RWPE2 (cell line): ENCODE measurements at regions not wholly inside any gene's neighbourhood (a gene's known extent, or its start where the extent isn't known, plus 50 kb on each side); places are given as distances from the start of the nearest gene placed in this dataset.
"Not testable (repeated sequence)": the region's sequence is repeated elsewhere in the genome, so short reads cannot be mapped to it uniquely, and the experiment has no call there.

Source experiments
- ATAC-seq: fragments of 200-7000 bp; cut with Tn5 transposase; 3 replicates; pipeline ENCODE4 v1.9.1; 2021; ENCODE audit warnings: low read depth
- DNase-seq: peaks from one replicate; pipeline ENCODE4 v3.0.0-alpha.2; 2020; ENCODE audit warnings: low spot score
- H3K27ac ChIP-seq: fragments of 450-650 bp; 2 replicates; pipeline ENCODE4 v1.5.1; 2017; ENCODE audit warnings: mild to moderate bottlenecking; ENCODE audit not compliant: poor library complexity, severe bottlenecking
- H3K27me3 ChIP-seq: fragments of 250-450 bp; sonication (Bioruptor Pico); 2 replicates; pipeline ENCODE4 v1.5.1; 2021; ENCODE audit warnings: mild to moderate bottlenecking, moderate library complexity; ENCODE audit not compliant: insufficient read depth, poor library complexity, severe bottlenecking
- H3K36me3 ChIP-seq: fragments of 250-450 bp; sonication (Bioruptor Pico); 2 replicates; pipeline ENCODE4 v1.5.1; 2020; ENCODE audit warnings: low read depth, mild to moderate bottlenecking, moderate library complexity
- H3K4me1 ChIP-seq: fragments of 250-450 bp; sonication (Bioruptor Pico); 2 replicates; pipeline ENCODE4 v1.5.1; 2021; ENCODE audit warnings: mild to moderate bottlenecking, moderate library complexity; ENCODE audit not compliant: insufficient read depth, poor library complexity, severe bottlenecking
- H3K4me3 ChIP-seq: fragments of 250-450 bp; sonication (Bioruptor Pico); 2 replicates; pipeline ENCODE4 v1.5.1; 2021; ENCODE audit warnings: mild to moderate bottlenecking, moderate library complexity; ENCODE audit not compliant: severe bottlenecking
- H3K9me3 ChIP-seq: fragments of 250-450 bp; sonication (Bioruptor Pico); 2 replicates; pipeline ENCODE4 v1.5.1; 2021; ENCODE audit warnings: mild to moderate bottlenecking, moderate library complexity; ENCODE audit not compliant: severe bottlenecking
- CTCF ChIP-seq: fragments of 450-650 bp; IDR thresholded peaks from one replicate; pipeline ENCODE4 v1.5.1; 2017; ENCODE audit warnings: mild to moderate bottlenecking, moderate library complexity; ENCODE audit not compliant: poor library complexity, severe bottlenecking

- ATAC-seq (no peak), DNase-seq (no peak)
- no peak overlapping the region for H3K27ac ChIP-seq
- H3K9me3 ChIP-seq, result no peaks in the 10 kb centered on the region
- H3K4me1 ChIP-seq, result no peaks in the 10 kb centered on the region
- H3K36me3 ChIP-seq, result no peaks in the 10 kb centered on the region
- no peaks in the 10 kb centered on the region for H3K27me3 ChIP-seq
- no peak for TF ChIP-seq CTCF
- H3K4me3 ChIP-seq, result no peak overlapping the region
Measured at GRCh38 chr5:15284706-15285105, 215.3 kb upstream of the FBXL7 start.

GRCh38 chr5:15283076-15283475 is 216.9 kb upstream of the FBXL7 start:
- H3K9me3 ChIP-seq, result no peaks in the 10 kb centered on the region
- H3K27ac ChIP-seq, result no peak overlapping the region
- ATAC-seq (no peak), DNase-seq (no peak)
- H3K36me3 ChIP-seq, result no peaks in the 10 kb centered on the region
- H3K4me3 ChIP-seq, result no peak overlapping the region
- H3K27me3 ChIP-seq, result no peaks in the 10 kb centered on the region
- H3K4me1 ChIP-seq, result no peaks in the 10 kb centered on the region
- TF ChIP-seq CTCF, result no peak

GRCh38 chr5:15282611-15283010 is 217.4 kb upstream of the FBXL7 start:
- H3K36me3 ChIP-seq, result no peaks in the 10 kb centered on the region
- no peaks in the 10 kb centered on the region for H3K4me1 ChIP-seq
- no peak overlapping the region for H3K4me3 ChIP-seq
- H3K27ac ChIP-seq, result no peak overlapping the region
- ATAC-seq (no peak), DNase-seq (no peak)
- no peaks in the 10 kb centered on the region for H3K27me3 ChIP-seq
- TF ChIP-seq CTCF, result no peak
- H3K9me3 ChIP-seq, result no peaks in the 10 kb centered on the region

GRCh38 chr5:15271596-15271995 is 228.4 kb upstream of the FBXL7 start:
- not testable (repeated sequence) for H3K4me1 ChIP-seq, H3K9me3 ChIP-seq, H3K4me3 ChIP-seq, H3K27ac ChIP-seq, ATAC-seq, H3K36me3 ChIP-seq, DNase-seq, H3K27me3 ChIP-seq

GRCh38 chr5:15267966-15268365 is 232.0 kb upstream of the FBXL7 start:
- Histone ChIP-seq H3K36me3 (no peaks in the 10 kb centered on the region), H3K4me3 (no peak overlapping the region), H3K27ac (no peak overlapping the region), H3K9me3 (no peaks in the 10 kb centered on the region), H3K4me1 (no peaks in the 10 kb centered on the region), H3K27me3 (no peaks in the 10 kb centered on the region)
- no peak for TF ChIP-seq CTCF
- no peak for ATAC-seq
- no peak for DNase-seq

GRCh38 chr5:15266841-15267240 is 233.1 kb upstream of the FBXL7 start:
- TF ChIP-seq CTCF, result no peak
- no peak for ATAC-seq

More at GRCh38 chr5:15266841-15267240, 233.1 kb upstream of the FBXL7 start:
- H3K4me3 ChIP-seq, result no peak overlapping the region
- H3K27ac ChIP-seq, result no peak overlapping the region
- DNase-seq, result no peak
- no peaks in the 10 kb centered on the region for H3K4me1 ChIP-seq
- H3K9me3 ChIP-seq, result no peaks in the 10 kb centered on the region
- no peaks in the 10 kb centered on the region for H3K27me3 ChIP-seq
- H3K36me3 ChIP-seq, result no peaks in the 10 kb centered on the region
